ENCODE measurements at regions not wholly inside any gene's neighbourhood (a gene's known extent, or its start where the extent isn't known, plus 50 kb on each side); places are given as distances from the start of the nearest gene placed in this dataset.

GRCh38 chr13:37345391-37345790 is 239.9 kb upstream of the CSNK1A1L start:
- no peak for TF ChIP-seq CTCF (IDR thresholded peaks at IDR 0.05 in 2 of 3, conservative IDR thresholded peaks at IDR 0.05 in 1 of 3; ENCODE audit: insufficient read depth in 2 of 3, low read depth in 1 of 3, low read length in 3 of 3)
- TF ChIP-seq HNRNPUL1 (IDR thresholded peaks at IDR 0.05; ENCODE audit: low read length): no peak
- TF ChIP-seq ZBTB12 (CRISPR knock-in tag; IDR thresholded peaks at IDR 0.05): no peak
- TF ChIP-seq SETDB1 (IDR thresholded peaks at IDR 0.05; ENCODE audit: low read length): no peak
